IPS DF 4.7 (cell line): ENCODE measurements at regions not wholly inside any gene's neighbourhood (a gene's known extent, or its start where the extent isn't known, plus 50 kb on each side); places are given as distances from the start of the nearest gene placed in this dataset.

Source experiments
- DNase-seq: peaks from one replicate; pipeline ENCODE4 v3.0.0-alpha.2; 2013; ENCODE audit warnings: low spot score; ENCODE audit errors: extremely low read depth

DNA sequence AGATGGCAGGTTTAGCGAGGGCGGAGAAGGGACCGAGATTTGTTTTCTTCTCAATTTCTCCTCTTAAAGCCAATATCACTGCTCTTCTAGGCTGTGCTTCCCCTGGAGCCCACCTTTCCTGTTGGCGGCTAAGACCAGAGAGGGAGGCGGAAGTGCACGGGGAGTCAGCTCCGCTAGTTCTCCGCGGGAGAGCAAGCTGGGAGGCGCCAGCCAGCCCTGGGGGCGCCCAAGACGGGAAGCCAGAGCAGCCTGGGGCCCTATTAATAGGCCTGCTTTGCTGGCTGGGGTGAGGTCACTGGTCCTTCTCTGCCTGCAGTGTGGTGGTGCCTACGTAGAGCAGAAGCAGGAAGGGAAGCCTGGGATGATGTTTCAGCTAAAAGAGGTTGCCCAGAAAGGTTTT, 61.6 kb downstream of the LSM5 start:
- DNase-seq, result no peak

DNA sequence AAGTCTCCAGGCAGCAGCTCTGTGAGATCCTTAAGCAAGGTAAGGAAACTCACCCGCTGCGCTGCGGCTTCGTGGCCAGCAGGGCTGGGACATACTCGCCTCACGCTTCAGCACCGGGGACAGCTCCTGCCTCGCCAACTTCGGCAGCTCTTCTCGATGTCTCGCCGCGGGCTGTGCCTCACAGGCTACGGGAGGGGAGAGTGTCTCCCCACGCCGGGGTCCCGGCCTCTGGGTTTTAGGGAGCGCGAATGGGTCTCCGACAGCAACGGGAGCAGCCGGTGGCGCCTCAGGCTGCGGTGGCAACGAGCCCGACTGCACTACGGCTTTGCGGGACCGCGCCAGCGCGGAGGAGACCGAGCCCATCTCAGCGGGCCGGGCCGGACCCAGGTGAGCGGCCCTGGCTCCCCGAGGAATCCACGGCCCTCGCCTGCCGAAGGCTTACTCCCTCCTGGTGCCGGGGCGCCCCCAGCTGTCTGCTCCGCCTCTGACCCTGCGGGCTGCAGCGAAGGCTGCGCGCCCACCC, 62.4 kb downstream of the LSM5 start:
- DNase-seq, result peak; percentile 74

GRCh38 chr7:32416846-32417245, 73.3 kb downstream of the LSM5 start:
- no peak for DNase-seq

DNA sequence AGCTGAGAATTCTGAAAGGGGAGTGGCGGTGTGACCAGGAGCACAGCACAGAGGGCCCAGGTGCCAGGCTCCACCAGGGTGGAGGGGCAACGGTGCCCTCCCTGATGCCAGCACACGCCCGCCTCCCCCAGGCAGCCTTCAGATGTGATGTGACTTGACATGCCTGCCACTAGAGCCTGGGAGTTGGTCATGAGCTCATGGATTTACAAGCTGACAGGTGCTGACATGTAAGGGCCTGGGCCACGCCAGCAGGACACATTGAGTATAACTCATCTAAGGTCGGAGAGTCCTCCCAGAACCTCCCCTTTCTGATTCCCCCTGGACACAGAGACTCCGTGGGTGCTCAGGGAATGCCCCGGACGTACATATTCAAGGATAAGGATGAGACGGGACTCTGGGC, 74.2 kb downstream of the LSM5 start:
- no peak for DNase-seq

GRCh38 chr7:32415519-32415918, 74.7 kb downstream of the LSM5 start:
- no peak for DNase-seq

DNA sequence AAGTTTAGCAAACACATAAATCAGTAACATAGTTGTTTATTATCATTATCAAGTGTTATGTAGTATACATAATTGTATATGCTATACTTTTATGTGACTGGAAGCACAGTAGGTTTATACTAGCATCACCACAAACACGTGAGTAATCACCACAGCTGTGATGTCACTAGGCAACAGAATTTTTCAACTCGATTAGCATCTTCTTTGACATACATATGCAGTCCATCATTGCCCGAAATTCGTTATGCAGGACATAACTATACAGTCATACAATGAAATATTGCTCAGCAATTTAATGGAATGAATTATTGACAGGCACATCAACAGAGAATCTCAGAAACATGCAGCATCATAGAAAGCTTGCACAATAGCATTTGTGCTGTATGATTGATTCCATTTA, 77.7 kb downstream of the LSM5 start:
- DNase-seq, result no peak

GRCh38 chr7:32410545-32410944, 79.6 kb downstream of the LSM5 start:
- no peak for DNase-seq

- no peak for DNase-seq
Observed at GRCh38 chr7:32406386-32406785, 83.8 kb downstream of the LSM5 start.

GRCh38 chr7:32403463-32404229, 86.5 kb downstream of the LSM5 start:
- no peak for DNase-seq

DNA sequence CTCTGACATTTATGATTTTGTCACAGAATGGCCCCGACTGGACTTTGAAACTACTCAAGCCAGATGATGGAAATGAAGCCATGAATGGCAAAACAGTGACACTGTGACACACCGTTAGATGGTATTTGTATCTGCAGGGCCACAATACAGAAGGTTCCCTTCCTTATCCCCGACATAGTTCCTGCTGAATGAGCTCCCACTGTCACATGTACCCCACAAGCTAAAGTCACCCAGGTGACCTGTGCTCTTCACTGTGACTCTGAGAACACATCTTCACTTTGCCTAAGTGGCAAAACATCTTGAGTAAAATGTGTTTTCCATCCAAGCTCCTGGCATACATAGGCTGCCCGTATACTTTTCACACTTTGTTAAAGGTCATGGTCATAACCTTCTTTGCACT, 89.5 kb downstream of the LSM5 start:
- no peak for DNase-seq

GRCh38 chr7:32399311-32399710, 90.9 kb downstream of the LSM5 start:
- DNase-seq, result no peak

DNA sequence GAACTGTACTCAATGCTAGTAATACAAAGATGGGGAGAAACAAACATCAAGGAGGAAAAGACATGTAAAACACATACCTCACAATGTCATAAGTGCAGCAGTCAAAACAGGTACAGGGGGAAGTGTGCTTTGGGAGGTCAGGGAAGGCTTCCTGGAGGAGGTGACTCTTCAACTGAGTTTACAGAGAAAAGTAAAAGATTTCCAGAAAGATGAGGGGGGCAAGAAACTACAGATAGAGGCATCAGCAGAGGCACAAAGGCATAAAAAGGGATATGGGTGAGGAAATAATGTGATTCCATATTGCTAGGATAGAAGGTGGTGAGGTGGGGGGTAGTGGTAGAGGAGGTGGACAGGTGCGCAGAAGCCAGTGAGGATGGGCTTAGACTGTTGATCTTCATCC, 95.0 kb downstream of the LSM5 start:
- DNase-seq, result no peak

- DNase-seq, result no peak
Observed at GRCh38 chr7:32393861-32394260, 96.3 kb downstream of the LSM5 start.

GRCh38 chr7:32390210-32390609, 100.0 kb downstream of the LSM5 start:
- no peak for DNase-seq

DNA sequence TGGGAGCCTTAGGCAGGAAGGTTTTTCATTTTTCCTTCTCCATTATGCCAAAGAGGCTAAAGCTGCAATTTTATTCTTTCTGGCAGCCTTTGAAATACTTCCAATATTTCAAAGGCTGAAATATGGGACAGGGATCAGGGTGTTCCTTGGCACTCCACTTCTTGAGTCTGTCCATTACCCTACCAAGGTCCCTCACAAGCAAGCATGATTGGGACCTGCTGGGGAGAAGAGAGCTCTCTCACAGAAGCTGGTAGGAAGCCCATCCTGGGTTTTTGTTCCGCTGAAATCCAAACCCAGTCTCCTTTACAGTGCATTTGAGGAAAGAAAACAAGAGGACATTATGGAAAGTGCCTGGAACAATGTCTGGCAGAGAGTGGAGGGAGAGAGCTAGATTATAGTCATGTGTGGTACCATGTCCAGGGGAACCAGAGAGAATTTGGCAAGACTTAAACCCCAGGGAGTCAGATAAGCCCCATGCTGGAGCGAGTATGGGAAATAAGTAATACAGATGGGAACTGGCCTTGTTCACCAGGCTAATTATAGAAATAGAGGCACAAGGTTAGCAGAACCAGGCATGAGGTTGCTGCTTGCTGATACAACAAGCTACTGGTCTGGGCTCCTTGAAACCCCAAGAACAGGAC, 104.7 kb downstream of the LSM5 start:
- DNase-seq, result no peak

GRCh38 chr7:32381024-32381601, 109.1 kb downstream of the LSM5 start:
- DNase-seq, result no peak

DNA sequence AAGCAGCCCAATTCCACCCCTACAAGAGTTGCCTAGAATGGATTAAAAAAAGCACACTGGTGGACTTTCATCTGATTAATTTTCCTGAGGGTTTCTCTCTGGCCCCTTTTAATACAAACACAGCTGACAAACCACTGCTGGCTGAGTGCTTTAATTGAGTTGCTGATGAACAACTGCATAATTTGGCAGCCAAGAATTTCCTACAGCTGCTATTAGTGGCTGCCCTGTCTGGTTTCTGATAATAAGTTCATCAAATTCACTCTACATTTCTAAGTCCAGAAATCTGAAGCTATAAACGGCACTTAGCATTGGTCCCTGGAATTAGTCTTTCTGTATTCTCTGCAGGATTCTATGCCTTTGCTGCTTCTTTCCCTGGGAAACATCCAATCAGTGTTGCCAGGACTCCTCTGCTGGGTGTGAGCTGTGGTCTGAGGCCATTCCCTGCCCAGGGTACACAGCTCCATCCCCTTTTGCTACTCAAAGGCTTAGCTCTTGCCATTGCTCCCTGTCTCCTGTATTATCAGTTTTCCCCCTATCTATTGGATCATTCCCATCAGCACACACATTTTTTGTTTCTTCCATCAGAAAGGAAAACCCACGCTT, 110.6 kb downstream of the LSM5 start:
- no peak for DNase-seq

DNA sequence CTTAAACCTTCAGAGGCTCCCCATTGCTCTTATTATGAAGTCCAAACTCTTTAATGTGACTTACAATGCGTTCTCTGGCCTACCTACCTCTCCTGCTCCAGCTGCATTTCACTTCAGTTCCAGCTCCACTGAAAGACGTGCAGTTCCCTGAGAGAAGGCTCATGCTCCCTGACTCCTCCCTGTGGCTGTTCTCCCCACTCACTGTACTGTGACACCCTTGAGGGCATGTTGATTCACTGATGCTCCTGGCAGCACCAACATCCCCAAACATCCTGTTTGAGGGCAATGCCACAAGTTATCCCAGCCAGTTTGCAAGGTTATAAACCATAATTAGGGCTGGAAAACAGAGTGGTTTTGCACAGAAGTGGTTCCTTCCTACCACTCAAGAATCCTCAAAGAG, 111.2 kb downstream of the LSM5 start:
- no peak for DNase-seq

GRCh38 chr7:32364581-32364980, 125.6 kb downstream of the LSM5 start:
- DNase-seq, result no peak

- no peak for DNase-seq
Observed at GRCh38 chr7:32360127-32360526, 130.1 kb downstream of the LSM5 start.

GRCh38 chr7:32357535-32358277, 132.5 kb downstream of the LSM5 start:
- no peak for DNase-seq
